ENCODE measurements at regions not wholly inside any gene's neighbourhood (a gene's known extent, or its start where the extent isn't known, plus 50 kb on each side); places are given as distances from the start of the nearest gene placed in this dataset.

GRCh38 chr20:58078741-58079522 is 149.5 kb downstream of the ANKRD60 start:
- TF ChIP-seq POLR2A (IDR thresholded peaks at IDR 0.05; ENCODE audit: low read depth, low read length) (no peak), CTCF (conservative IDR thresholded peaks at IDR 0.05; ENCODE audit: low read depth, low read length) (no peak), RAD21 (IDR thresholded peaks at IDR 0.05; ENCODE audit: low read length) (no peak), CEBPB (IDR thresholded peaks at IDR 0.05; ENCODE audit: low read depth, low read length) (no peak), MXI1 (IDR thresholded peaks at IDR 0.05; ENCODE audit: borderline replicate concordance, low read depth, low read length) (no peak), RCOR1 (IDR thresholded peaks at IDR 0.05; ENCODE audit: insufficient replicate concordance, low read length) (no peak), RFX5 (IDR thresholded peaks at IDR 0.05; ENCODE audit: low read depth, low read length) (no peak), ELK1 (IDR thresholded peaks at IDR 0.05; ENCODE audit: borderline replicate concordance, low read depth, low read length) (no peak), CHD1 (IDR thresholded peaks at IDR 0.05; ENCODE audit: low read depth, low read length) (no peak), FOS (IDR thresholded peaks at IDR 0.05; ENCODE audit: low read depth, low read length) (no peak), MAFK (IDR thresholded peaks at IDR 0.05; ENCODE audit: low read depth, low read length) (no peak), BHLHE40 (IDR thresholded peaks at IDR 0.05; ENCODE audit: low read depth, low read length) (no peak), SMC3 (IDR thresholded peaks at IDR 0.05; ENCODE audit: low read depth, low read length) (no peak), USF2 (IDR thresholded peaks at IDR 0.05; ENCODE audit: low read depth, low read length) (no peak)

Data from IMR-90 (cell line).